Vagina (tissue), 2 donors: ENCODE measurements at regions not wholly inside any gene's neighbourhood (a gene's known extent, or its start where the extent isn't known, plus 50 kb on each side); places are given as distances from the start of the nearest gene placed in this dataset.

Source experiments
- POLR2A ChIP-seq, 2 donors: fragments of 450-650 bp; IDR thresholded peaks; one replicate each; pipeline ENCODE4 v1.6.1; 2017; ENCODE audit warnings: antibody characterized with exemption in 2 of 2, mild to moderate bottlenecking in 2 of 2, moderate library complexity in 2 of 2
- POLR2AphosphoS5 ChIP-seq, 2 donors: sonication (generic); formaldehyde crosslinking; IDR thresholded peaks; one replicate each; pipeline ENCODE4 v1.9.0; 2017; ENCODE audit warnings: antibody characterized with exemption in 2 of 2, mild to moderate bottlenecking in 2 of 2, low read depth in 1 of 2; ENCODE audit not compliant: insufficient read depth in 1 of 2
- TF ChIP-seq, protein P1 (sequence below), 3 experiments: fragments of 450-650 bp in 2 of 3; fragments of 200-600 bp in 1 of 3; sonication (generic) in 1 of 3; IDR thresholded peaks; one replicate each; pipeline ENCODE4 v1.5.1; 2017 to 2019; ENCODE audit warnings: antibody characterized with exemption in 3 of 3, mild to moderate bottlenecking in 2 of 3, moderate library complexity in 2 of 3

GRCh38 chr7:25553580-25554291 is 325.4 kb upstream of the NPVF start:
- no peak for TF ChIP-seq POLR2A (IDR thresholded peaks at IDR 0.05)
- TF ChIP-seq, protein P1, sequence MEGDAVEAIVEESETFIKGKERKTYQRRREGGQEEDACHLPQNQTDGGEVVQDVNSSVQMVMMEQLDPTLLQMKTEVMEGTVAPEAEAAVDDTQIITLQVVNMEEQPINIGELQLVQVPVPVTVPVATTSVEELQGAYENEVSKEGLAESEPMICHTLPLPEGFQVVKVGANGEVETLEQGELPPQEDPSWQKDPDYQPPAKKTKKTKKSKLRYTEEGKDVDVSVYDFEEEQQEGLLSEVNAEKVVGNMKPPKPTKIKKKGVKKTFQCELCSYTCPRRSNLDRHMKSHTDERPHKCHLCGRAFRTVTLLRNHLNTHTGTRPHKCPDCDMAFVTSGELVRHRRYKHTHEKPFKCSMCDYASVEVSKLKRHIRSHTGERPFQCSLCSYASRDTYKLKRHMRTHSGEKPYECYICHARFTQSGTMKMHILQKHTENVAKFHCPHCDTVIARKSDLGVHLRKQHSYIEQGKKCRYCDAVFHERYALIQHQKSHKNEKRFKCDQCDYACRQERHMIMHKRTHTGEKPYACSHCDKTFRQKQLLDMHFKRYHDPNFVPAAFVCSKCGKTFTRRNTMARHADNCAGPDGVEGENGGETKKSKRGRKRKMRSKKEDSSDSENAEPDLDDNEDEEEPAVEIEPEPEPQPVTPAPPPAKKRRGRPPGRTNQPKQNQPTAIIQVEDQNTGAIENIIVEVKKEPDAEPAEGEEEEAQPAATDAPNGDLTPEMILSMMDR (IDR thresholded peaks at IDR 0.05), result no peak
- TF ChIP-seq POLR2AphosphoS5 (IDR thresholded peaks at IDR 0.05; ENCODE audit: insufficient read depth in 1 of 2, low read depth in 1 of 2), result no peak
